NCI-H82 (cell line): ENCODE measurements at regions not wholly inside any gene's neighbourhood (a gene's known extent, or its start where the extent isn't known, plus 50 kb on each side); places are given as distances from the start of the nearest gene placed in this dataset.
"Not testable (repeated sequence)": the region's sequence is repeated elsewhere in the genome, so short reads cannot be mapped to it uniquely, and the experiment has no call there.

Experiments used
- DNase-seq: peaks from one replicate; lab custom pipeline; 2025; lab: John Stamatoyannopoulos, UW

GRCh38 chr14:85142982-85143381 is 387.0 kb upstream of the FLRT2 start:
- DNase-seq, result no peak

- DNase-seq, result no peak
Measured at GRCh38 chr14:85146779-85147178, 383.2 kb upstream of the FLRT2 start.

GRCh38 chr14:85150166-85150565 is 379.8 kb upstream of the FLRT2 start:
- DNase-seq, result no peak

GRCh38 chr14:85154714-85155113 is 375.2 kb upstream of the FLRT2 start:
- no peak for DNase-seq

GRCh38 chr14:85156319-85156718 is 373.6 kb upstream of the FLRT2 start:
- no peak for DNase-seq

- no peak for DNase-seq
Measured at GRCh38 chr14:85159726-85160125, 370.2 kb upstream of the FLRT2 start.

- no peak for DNase-seq
Measured at GRCh38 chr14:85165094-85165493, 364.9 kb upstream of the FLRT2 start.

GRCh38 chr14:85169381-85169780 is 360.6 kb upstream of the FLRT2 start:
- no peak for DNase-seq

- DNase-seq, result no peak
Measured at GRCh38 chr14:85172290-85172689, 357.7 kb upstream of the FLRT2 start.

- no peak for DNase-seq
Measured at GRCh38 chr14:85172889-85173477, 357.0 kb upstream of the FLRT2 start.

- no peak for DNase-seq
Measured at GRCh38 chr14:85175556-85175955, 354.4 kb upstream of the FLRT2 start.

GRCh38 chr14:85178864-85179263 is 351.1 kb upstream of the FLRT2 start:
- no peak for DNase-seq

GRCh38 chr14:85180876-85181275 is 349.1 kb upstream of the FLRT2 start:
- DNase-seq, result no peak

GRCh38 chr14:85182282-85182681 is 347.7 kb upstream of the FLRT2 start:
- no peak for DNase-seq

- no peak for DNase-seq
Measured at GRCh38 chr14:85186082-85186481, 343.9 kb upstream of the FLRT2 start.

GRCh38 chr14:85187521-85187920 is 342.4 kb upstream of the FLRT2 start:
- DNase-seq, result no peak

GRCh38 chr14:85188836-85189235 is 341.1 kb upstream of the FLRT2 start:
- DNase-seq, result no peak

- DNase-seq, result not testable (repeated sequence)
Measured at GRCh38 chr14:85189253-85189652, 340.7 kb upstream of the FLRT2 start.

GRCh38 chr14:85190251-85190650 is 339.7 kb upstream of the FLRT2 start:
- no peak for DNase-seq

- DNase-seq, result no peak
Measured at GRCh38 chr14:85191986-85192385, 338.0 kb upstream of the FLRT2 start.

GRCh38 chr14:85195872-85196477 is 334.0 kb upstream of the FLRT2 start:
- DNase-seq, result peak; percentile 13

GRCh38 chr14:85198001-85198400 is 331.9 kb upstream of the FLRT2 start:
- no peak for DNase-seq

GRCh38 chr14:85205875-85206274 is 324.1 kb upstream of the FLRT2 start:
- no peak for DNase-seq

GRCh38 chr14:85214471-85214870 is 315.5 kb upstream of the FLRT2 start:
- DNase-seq, result no peak
